ENCODE measurements at regions not wholly inside any gene's neighbourhood (a gene's known extent, or its start where the extent isn't known, plus 50 kb on each side); places are given as distances from the start of the nearest gene placed in this dataset.

- TF ChIP-seq CTCF (IDR thresholded peaks at IDR 0.05) (no peak), POLR2A (IDR thresholded peaks at IDR 0.05) (no peak)
Measured at GRCh38 chr3:148235566-148235965, 462.1 kb upstream of the AGTR1 start.
